Neural progenitor cell (in vitro differentiated cells): ENCODE measurements at regions not wholly inside any gene's neighbourhood (a gene's known extent, or its start where the extent isn't known, plus 50 kb on each side); places are given as distances from the start of the nearest gene placed in this dataset.

ENCODE experiments used
- EZH2 ChIP-seq: fragments of 200-600 bp; sonication (generic); IDR thresholded peaks from 2 replicates; pipeline ENCODE4 v1.6.1; 2017; ENCODE audit warnings: antibody characterized with exemption, mild to moderate bottlenecking, moderate library complexity
- EZH2phosphoT487 ChIP-seq: fragments of 200-600 bp; sonication (generic); IDR thresholded peaks from 2 replicates; pipeline ENCODE4 v1.6.1; 2017; ENCODE audit warnings: antibody characterized with exemption
- TF ChIP-seq, protein P1 (sequence below): fragments of 200-600 bp; sonication (generic); IDR thresholded peaks from 2 replicates; pipeline ENCODE4 v1.5.1; 2017; ENCODE audit warnings: antibody characterized with exemption, mild to moderate bottlenecking

DNA sequence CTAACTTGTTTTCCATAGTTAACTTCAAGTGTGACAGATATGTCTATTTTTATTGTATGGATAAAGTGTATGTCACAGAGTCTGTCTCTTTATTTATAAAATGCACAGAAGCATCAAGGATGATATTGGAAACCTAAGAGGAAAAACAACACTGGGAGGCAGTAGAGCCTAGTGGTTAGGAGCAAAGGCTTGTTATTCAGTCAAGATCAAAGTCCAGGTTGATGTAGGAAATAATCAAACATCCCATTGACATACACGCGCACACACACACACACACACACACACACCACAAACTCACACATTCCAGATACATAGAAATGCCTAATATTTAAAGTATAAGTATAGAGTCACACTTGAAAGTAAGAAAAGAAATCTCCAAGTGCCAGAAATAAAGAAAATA, 206.8 kb downstream of the CHRDL1 start:
- TF ChIP-seq, protein P1, sequence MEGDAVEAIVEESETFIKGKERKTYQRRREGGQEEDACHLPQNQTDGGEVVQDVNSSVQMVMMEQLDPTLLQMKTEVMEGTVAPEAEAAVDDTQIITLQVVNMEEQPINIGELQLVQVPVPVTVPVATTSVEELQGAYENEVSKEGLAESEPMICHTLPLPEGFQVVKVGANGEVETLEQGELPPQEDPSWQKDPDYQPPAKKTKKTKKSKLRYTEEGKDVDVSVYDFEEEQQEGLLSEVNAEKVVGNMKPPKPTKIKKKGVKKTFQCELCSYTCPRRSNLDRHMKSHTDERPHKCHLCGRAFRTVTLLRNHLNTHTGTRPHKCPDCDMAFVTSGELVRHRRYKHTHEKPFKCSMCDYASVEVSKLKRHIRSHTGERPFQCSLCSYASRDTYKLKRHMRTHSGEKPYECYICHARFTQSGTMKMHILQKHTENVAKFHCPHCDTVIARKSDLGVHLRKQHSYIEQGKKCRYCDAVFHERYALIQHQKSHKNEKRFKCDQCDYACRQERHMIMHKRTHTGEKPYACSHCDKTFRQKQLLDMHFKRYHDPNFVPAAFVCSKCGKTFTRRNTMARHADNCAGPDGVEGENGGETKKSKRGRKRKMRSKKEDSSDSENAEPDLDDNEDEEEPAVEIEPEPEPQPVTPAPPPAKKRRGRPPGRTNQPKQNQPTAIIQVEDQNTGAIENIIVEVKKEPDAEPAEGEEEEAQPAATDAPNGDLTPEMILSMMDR, result no peak
- no peak for TF ChIP-seq EZH2
- TF ChIP-seq EZH2phosphoT487, result no peak
